Neural crest cell (in vitro differentiated cells): ENCODE measurements at regions not wholly inside any gene's neighbourhood (a gene's known extent, or its start where the extent isn't known, plus 50 kb on each side); places are given as distances from the start of the nearest gene placed in this dataset.

Source experiments
- DNase-seq: peaks from one replicate; pipeline ENCODE4 v3.0.0; 2021; ENCODE audit warnings: low read depth, mixed read lengths, low spot score
- H3K27ac Mint-ChIP-seq: one replicate; pipeline ENCODE4 v1.8.0; 2021; ENCODE audit warnings: mild to moderate bottlenecking, mixed read lengths; ENCODE audit not compliant: unreplicated experiment
- H3K27me3 Mint-ChIP-seq: 2 replicates; pipeline ENCODE4 v1.8.0; 2021; ENCODE audit warnings: low read depth, mild to moderate bottlenecking, mixed read lengths
- H3K36me3 Mint-ChIP-seq: 2 replicates; pipeline ENCODE4 v1.8.0; 2021; ENCODE audit warnings: low read depth, mild to moderate bottlenecking, mixed read lengths
- H3K4me1 Mint-ChIP-seq: 2 replicates; pipeline ENCODE4 v1.8.0; 2021; ENCODE audit warnings: mixed read lengths
- H3K4me3 Mint-ChIP-seq: one replicate; pipeline ENCODE4 v1.8.0; 2021; ENCODE audit warnings: mild to moderate bottlenecking, mixed read lengths
- H3K9me3 Mint-ChIP-seq: 2 replicates; pipeline ENCODE4 v1.8.0; 2021; ENCODE audit warnings: mixed read lengths
- TF ChIP-seq, protein P1 (sequence below): fragments of 200-600 bp; sonication (generic); conservative IDR thresholded peaks from 2 replicates; pipeline ENCODE4 v1.5.0; 2021; ENCODE audit warnings: antibody characterized with exemption, mild to moderate bottlenecking

GRCh38 chr13:76503766-76504165, 382.4 kb downstream of the KCTD12 start:
- Mint-ChIP-seq H3K27me3 (no peaks in the 10 kb centered on the region), H3K36me3 (no peaks in the 10 kb centered on the region), H3K4me3 (no peak overlapping the region)

DNA sequence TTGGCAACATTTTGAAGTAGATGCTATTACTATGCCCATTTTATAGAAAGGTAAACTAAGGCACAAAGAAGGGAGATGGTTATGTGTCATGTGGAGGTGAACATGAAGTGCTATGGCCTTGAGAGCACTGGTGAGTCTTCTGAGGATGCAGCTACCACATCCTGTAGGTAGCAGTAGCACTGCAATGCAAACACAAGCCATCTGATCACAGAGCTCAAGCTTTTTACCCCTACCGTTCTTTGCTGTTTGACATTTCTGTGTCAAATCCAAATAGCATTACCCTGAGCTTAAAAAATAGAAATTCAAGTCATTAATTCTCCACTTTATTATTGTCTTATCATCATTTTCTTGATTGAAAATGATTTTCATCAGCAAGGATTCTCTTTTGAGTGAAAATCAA, 382.9 kb downstream of the KCTD12 start:
- Mint-ChIP-seq H3K4me3 (no peak overlapping the region), H3K36me3 (no peaks in the 10 kb centered on the region), H3K4me1 (peaks cover 24% of the 10 kb centered on the region), H3K27me3 (no peaks in the 10 kb centered on the region), H3K9me3 (no peaks in the 10 kb centered on the region), H3K27ac (no peak overlapping the region)
- TF ChIP-seq, protein P1, sequence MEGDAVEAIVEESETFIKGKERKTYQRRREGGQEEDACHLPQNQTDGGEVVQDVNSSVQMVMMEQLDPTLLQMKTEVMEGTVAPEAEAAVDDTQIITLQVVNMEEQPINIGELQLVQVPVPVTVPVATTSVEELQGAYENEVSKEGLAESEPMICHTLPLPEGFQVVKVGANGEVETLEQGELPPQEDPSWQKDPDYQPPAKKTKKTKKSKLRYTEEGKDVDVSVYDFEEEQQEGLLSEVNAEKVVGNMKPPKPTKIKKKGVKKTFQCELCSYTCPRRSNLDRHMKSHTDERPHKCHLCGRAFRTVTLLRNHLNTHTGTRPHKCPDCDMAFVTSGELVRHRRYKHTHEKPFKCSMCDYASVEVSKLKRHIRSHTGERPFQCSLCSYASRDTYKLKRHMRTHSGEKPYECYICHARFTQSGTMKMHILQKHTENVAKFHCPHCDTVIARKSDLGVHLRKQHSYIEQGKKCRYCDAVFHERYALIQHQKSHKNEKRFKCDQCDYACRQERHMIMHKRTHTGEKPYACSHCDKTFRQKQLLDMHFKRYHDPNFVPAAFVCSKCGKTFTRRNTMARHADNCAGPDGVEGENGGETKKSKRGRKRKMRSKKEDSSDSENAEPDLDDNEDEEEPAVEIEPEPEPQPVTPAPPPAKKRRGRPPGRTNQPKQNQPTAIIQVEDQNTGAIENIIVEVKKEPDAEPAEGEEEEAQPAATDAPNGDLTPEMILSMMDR = no peak
- no peak for DNase-seq

More at GRCh38 chr13:76503766-76504165, 382.4 kb downstream of the KCTD12 start:
- H3K9me3 Mint-ChIP-seq = no peaks in the 10 kb centered on the region
- peaks cover 24% of the 10 kb centered on the region for H3K4me1 Mint-ChIP-seq
- TF ChIP-seq, protein P1 = no peak
- H3K27ac Mint-ChIP-seq = no peak overlapping the region
- no peak for DNase-seq

DNA sequence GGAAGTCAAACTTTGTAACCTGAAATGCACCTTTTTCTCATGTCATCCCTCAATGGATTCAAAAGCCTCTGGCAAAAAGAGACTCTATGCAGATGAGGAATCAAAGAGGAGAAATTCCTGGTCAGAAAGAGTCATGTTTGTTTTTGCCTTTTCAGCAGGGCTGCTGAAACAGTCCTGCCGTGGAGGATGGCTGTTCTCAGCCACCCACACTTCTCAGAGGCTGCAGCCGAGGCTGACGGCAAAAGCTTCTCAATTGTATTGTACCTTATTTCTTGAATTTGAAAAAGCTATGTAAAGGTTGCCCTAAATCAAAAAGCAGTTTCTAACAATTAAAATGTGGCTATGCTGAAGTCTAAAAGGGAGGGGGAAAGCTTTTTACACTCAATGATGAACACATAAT, 385.3 kb downstream of the KCTD12 start:
- Mint-ChIP-seq H3K9me3 (no peaks in the 10 kb centered on the region), H3K27me3 (no peaks in the 10 kb centered on the region), H3K4me1 (peaks cover 24% of the 10 kb centered on the region), H3K4me3 (no peak overlapping the region), H3K27ac (no peak overlapping the region), H3K36me3 (no peaks in the 10 kb centered on the region)
- TF ChIP-seq, protein P1 = no peak
- no peak for DNase-seq

DNA sequence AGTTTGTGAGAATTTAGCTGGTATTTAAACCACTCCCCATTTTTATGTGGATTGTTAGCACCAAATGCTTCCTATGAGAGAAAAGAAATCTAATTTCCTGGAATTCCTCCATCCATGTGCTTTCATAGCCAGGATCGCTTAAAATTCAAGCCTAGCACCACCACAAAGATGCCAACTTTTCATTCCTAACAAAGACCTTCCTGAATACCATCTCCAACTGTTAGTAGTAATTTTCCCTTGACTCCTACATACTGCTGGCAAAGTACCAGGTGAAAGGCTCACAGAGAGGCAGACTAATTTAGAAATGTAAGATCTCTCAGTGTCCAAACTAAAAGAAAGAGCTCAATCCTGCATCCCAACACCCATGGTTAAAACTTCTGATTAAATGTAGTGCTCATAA, 386.3 kb downstream of the KCTD12 start:
- Mint-ChIP-seq H3K27me3 (no peaks in the 10 kb centered on the region), H3K36me3 (no peaks in the 10 kb centered on the region), H3K4me1 (peaks cover 24% of the 10 kb centered on the region), H3K4me3 (no peak overlapping the region), H3K27ac (no peak overlapping the region), H3K9me3 (no peaks in the 10 kb centered on the region)
- TF ChIP-seq, protein P1 = no peak
- no peak for DNase-seq

DNA sequence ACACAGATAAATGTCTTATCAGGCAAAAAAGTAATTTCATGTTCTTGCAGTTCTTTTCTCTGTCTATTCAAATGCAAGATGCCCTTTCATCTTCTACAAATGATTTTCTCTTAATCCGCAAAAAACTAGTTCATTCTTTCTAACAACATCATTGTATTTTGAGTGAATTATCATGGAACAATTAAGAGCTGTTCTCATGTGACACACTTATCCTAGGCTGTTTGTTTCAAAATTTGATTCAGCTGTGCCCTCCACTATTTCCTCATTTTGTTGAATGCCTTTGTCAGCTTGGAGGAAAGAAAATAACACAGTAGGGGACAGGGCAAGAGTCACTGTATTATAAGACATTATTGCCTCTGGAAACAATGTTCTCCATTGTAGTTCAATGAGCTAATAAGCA, 396.9 kb downstream of the KCTD12 start:
- H3K27ac Mint-ChIP-seq = peak overlapping the region; percentile 27
- H3K27me3 Mint-ChIP-seq = no peaks in the 10 kb centered on the region
- no peak overlapping the region for H3K4me3 Mint-ChIP-seq
- H3K9me3 Mint-ChIP-seq = peaks cover 10% of the 10 kb centered on the region
- TF ChIP-seq, protein P1 = no peak
- peaks cover 21% of the 10 kb centered on the region for H3K4me1 Mint-ChIP-seq
- peaks cover 3% of the 10 kb centered on the region for H3K36me3 Mint-ChIP-seq
- DNase-seq = no peak

- Mint-ChIP-seq H3K27ac (no peak overlapping the region), H3K27me3 (no peaks in the 10 kb centered on the region), H3K36me3 (peaks cover 3% of the 10 kb centered on the region), H3K4me3 (no peak overlapping the region), H3K9me3 (peaks cover 3% of the 10 kb centered on the region), H3K4me1 (no peaks in the 10 kb centered on the region)
- no peak for DNase-seq
- TF ChIP-seq, protein P1 = no peak
Observed at GRCh38 chr13:76481738-76482137, 404.5 kb downstream of the KCTD12 start.
